LNCaP clone FGC (cell line): ENCODE measurements at regions not wholly inside any gene's neighbourhood (a gene's known extent, or its start where the extent isn't known, plus 50 kb on each side); places are given as distances from the start of the nearest gene placed in this dataset.

Experiments used
- DNase-seq: peaks from one replicate; pipeline ENCODE4 v3.0.0-alpha.2; 2011; ENCODE audit warnings: low read depth
- H3K4me3 ChIP-seq: 2 replicates; pipeline ENCODE4 v1.5.1; 2011; ENCODE audit warnings: mild to moderate bottlenecking, low read depth, low read length, control low read depth
- TF ChIP-seq, protein P1 (sequence below): IDR thresholded peaks from 2 replicates; pipeline ENCODE4 v1.5.1; 2012; ENCODE audit warnings: mild to moderate bottlenecking; ENCODE audit not compliant: control insufficient read depth, insufficient read depth; ENCODE audit errors: extremely low read depth

DNA sequence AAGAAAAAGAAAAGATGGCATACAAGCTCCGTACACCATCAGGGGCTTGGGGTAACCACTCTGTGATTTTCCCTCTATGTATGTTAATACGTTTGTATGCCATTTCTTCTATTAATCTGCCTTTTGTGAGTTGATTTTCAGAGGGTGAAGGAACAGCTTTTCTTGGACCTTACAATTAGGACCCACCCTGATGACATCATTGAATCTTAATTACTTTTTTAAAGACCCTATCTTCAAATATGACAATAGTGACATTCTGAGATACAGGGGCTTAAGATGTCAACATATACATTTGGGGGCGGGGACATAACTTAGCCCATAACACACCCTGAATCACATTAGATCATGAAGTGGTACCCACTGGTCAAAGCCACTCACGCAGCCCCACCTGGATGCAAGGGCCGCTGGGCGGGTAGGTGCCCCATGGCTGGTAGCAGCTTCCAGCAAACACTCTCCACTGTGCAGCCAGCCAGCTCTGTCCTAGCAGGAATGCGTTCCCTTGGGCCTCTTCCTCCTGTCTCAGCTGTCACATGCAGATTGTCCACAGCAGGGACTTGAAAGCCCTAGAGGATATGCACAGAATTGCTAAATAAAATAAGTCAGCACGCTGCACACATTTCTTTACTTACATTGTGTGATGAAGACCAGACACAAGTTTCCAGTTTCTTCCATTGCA, 74.5 kb downstream of the FOXF2 start:
- H3K4me3 ChIP-seq: no peak overlapping the region
- TF ChIP-seq, protein P1, sequence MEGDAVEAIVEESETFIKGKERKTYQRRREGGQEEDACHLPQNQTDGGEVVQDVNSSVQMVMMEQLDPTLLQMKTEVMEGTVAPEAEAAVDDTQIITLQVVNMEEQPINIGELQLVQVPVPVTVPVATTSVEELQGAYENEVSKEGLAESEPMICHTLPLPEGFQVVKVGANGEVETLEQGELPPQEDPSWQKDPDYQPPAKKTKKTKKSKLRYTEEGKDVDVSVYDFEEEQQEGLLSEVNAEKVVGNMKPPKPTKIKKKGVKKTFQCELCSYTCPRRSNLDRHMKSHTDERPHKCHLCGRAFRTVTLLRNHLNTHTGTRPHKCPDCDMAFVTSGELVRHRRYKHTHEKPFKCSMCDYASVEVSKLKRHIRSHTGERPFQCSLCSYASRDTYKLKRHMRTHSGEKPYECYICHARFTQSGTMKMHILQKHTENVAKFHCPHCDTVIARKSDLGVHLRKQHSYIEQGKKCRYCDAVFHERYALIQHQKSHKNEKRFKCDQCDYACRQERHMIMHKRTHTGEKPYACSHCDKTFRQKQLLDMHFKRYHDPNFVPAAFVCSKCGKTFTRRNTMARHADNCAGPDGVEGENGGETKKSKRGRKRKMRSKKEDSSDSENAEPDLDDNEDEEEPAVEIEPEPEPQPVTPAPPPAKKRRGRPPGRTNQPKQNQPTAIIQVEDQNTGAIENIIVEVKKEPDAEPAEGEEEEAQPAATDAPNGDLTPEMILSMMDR: no peak
- no peak for DNase-seq

DNA sequence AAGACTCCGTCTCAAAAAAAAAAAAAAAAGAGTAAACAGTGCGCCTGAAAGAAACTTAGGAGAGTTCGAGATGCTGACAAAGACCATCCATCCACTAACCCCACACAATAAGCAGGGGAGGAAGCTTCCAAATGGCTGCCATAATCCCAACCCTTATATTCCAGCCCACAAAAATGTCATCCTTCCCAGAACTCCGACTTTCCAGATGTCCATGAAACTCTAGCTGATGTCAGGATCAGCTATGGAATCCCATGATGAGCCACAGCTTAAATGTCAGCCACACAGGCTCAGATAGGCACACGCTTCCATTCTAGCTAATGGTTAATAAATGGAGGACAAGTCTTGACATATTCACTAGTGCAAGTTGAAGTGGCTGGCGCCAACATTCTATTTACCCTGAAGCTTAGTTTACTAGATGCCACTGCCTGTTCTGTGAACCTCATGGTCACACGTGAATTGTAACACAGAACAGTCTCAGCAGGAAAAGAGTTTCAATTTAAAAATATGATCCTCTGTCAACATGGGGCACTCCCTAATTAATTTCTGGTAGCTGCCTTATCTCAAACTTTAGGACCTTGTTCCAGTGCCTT, 75.5 kb downstream of the FOXF2 start:
- TF ChIP-seq, protein P1: no peak
- H3K4me3 ChIP-seq: no peak overlapping the region

DNA sequence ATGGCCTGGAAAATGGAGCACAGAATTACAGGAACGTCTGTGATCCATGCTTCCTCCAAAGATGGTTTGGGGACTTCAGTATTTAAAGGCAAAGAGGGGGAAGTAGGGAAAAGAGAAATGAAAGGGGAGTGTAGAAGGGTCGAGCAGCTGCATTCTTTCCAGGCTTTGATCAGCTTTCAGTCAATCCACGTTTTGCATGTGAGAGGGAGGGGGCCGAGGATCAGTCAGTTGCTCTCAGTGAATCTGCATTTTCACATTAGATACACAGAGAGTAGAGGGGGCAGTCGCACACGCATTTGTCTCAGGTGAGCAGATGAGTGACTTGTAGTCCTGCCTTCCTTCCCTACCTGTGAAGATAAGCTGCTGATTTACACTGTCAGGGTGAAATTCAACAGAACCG, 78.8 kb downstream of the FOXF2 start:
- DNase-seq: no peak
- no peak overlapping the region for H3K4me3 ChIP-seq
- TF ChIP-seq, protein P1: no peak

More for the DNA sequence above, 75.5 kb downstream of the FOXF2 start:
- peak; percentile 3 for DNase-seq

DNA sequence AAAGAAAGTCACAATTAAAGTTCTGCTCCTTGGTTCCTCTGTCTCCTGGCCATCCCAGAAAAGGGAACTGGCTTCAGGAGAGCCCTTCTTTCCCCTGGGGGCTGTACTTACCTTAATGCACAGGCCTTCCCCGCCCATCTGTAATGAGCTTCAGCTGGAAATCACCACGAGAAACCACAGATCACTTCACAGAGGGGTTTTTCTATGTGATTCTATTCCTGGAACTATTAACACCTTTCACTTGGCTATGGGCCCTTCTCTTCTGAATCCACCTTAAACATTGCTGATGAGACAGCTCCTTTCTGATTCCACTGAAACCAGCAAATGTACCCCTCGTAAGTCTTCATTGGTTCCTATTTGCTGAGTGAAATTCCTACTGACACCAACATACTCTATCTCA, 80.7 kb downstream of the FOXF2 start:
- H3K4me3 ChIP-seq: no peak overlapping the region
- TF ChIP-seq, protein P1: no peak
- no peak for DNase-seq

DNA sequence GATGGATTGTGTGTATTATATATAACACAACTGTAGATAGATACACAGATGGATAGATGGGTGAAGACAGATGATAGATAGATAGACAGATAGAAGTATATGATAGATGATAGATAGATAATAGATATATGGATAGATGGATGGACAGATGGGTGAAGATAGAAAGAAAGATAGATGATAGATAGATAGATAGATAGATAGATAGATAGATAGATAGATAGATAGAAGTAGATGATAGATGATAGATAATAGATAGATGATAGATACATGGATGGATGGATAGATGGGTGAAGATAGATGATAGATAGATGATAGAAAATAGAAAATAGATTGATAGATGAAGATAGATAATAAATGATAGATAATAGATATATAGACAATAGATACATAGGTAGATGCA, 83.3 kb downstream of the FOXF2 start:
- H3K4me3 ChIP-seq: no peak overlapping the region
- DNase-seq: no peak
- TF ChIP-seq, protein P1: no peak

DNA sequence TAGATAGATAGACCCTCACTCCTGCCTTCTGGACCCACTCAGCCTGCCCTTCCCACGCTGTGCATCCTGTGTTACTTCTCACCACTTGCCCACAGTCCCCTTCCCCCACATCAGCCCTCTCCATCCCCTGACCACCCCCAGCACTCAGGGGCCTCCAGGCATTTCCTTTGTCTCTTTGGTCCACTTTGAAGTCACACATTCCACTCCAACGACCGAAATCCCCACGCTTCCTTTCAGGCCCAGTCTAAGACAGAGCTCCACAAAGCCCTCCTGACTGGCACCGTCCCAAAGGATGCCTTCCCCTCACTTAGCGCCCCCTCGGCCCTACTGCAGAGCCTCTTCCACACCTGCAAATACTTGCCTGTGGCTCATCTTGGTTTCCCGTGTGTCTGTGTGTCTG, 83.8 kb downstream of the FOXF2 start:
- no peak for DNase-seq
- TF ChIP-seq, protein P1: no peak
- no peak overlapping the region for H3K4me3 ChIP-seq

DNA sequence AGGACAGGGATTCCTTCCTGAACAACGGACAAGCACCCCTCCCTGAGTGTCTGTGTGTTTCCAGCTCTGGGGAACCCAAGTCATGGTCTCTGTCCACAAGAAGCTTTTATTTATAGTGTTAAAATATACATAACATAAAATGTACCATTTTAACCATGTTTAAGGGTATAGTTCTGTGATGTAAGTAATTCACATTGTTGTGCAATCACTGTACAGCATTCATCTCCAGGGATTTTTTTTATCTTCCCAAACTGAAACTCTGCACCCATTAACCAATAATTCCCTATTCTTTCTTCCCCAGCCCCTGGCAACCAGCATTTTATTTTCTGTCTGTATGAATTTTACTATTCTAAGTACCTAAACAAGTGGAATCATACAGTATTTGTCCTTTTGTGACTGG, 84.2 kb downstream of the FOXF2 start:
- no peak for DNase-seq
- TF ChIP-seq, protein P1: no peak
- H3K4me3 ChIP-seq: no peak overlapping the region
